Astrocyte (in vitro differentiated cells and primary cell): ENCODE measurements at regions not wholly inside any gene's neighbourhood (a gene's known extent, or its start where the extent isn't known, plus 50 kb on each side); places are given as distances from the start of the nearest gene placed in this dataset.

Source experiments
- DNase-seq: peaks from one replicate; pipeline ENCODE4 v3.0.0-alpha.2; 2010; ENCODE audit warnings: low read depth
- FAIRE-seq: peaks from 2 replicates; lab custom pipeline; 2011; peaks lifted over from hg19 to GRCh38; lab: Jason Lieb, UNC
- H2AFZ ChIP-seq: 2 replicates; pipeline ENCODE4 v1.6.0; 2012; ENCODE audit warnings: low read depth, low read length, inconsistent platforms
- H3K27ac ChIP-seq: 2 replicates; pipeline ENCODE4 v1.5.1; 2011; ENCODE audit warnings: low read depth, low read length, inconsistent platforms
- H3K27me3 ChIP-seq: 2 replicates; pipeline ENCODE4 v1.6.0; 2011; ENCODE audit warnings: low read length, inconsistent platforms; ENCODE audit not compliant: insufficient read depth
- H3K36me3 ChIP-seq: 2 replicates; pipeline ENCODE4 v1.5.1; 2011; ENCODE audit warnings: low read length, inconsistent platforms; ENCODE audit not compliant: insufficient read depth
- H3K4me1 ChIP-seq: 2 replicates; pipeline ENCODE4 v1.5.1; 2011; ENCODE audit warnings: low read length, inconsistent platforms; ENCODE audit not compliant: insufficient read depth
- H3K4me2 ChIP-seq: 2 replicates; pipeline ENCODE4 v1.6.0; 2012; ENCODE audit warnings: low read length, inconsistent platforms
- H3K4me3 ChIP-seq: 2 replicates; pipeline ENCODE4 v1.5.1; 2011; ENCODE audit warnings: low read depth, mild to moderate bottlenecking, low read length, inconsistent platforms; ENCODE audit not compliant: insufficient read depth
- H3K79me2 ChIP-seq: 2 replicates; pipeline ENCODE4 v1.6.0; 2012; ENCODE audit warnings: mild to moderate bottlenecking, low read length, inconsistent platforms; ENCODE audit not compliant: insufficient read depth
- H3K9ac ChIP-seq: 2 replicates; pipeline ENCODE4 v1.6.0; 2012; ENCODE audit warnings: mild to moderate bottlenecking, low read length, inconsistent platforms
- H3K9me3 ChIP-seq: 2 replicates; pipeline ENCODE4 v1.5.1; 2012; ENCODE audit warnings: low read depth, mild to moderate bottlenecking, low read length, inconsistent platforms; ENCODE audit not compliant: insufficient read depth
- H4K20me1 ChIP-seq: 2 replicates; pipeline ENCODE4 v1.6.0; 2012; ENCODE audit warnings: low read length, inconsistent platforms; ENCODE audit not compliant: insufficient read depth
- H3K27ac Mint-ChIP-seq: one replicate; pipeline ENCODE4 v1.8.0; 2021; ENCODE audit warnings: mild to moderate bottlenecking, mixed read lengths; ENCODE audit not compliant: unreplicated experiment
- H3K27me3 Mint-ChIP-seq: one replicate; pipeline ENCODE4 v1.8.0; 2021; ENCODE audit warnings: low read depth, mixed read lengths; ENCODE audit not compliant: unreplicated experiment
- H3K36me3 Mint-ChIP-seq: one replicate; pipeline ENCODE4 v1.8.0; 2021; ENCODE audit warnings: low read depth, mixed read lengths; ENCODE audit not compliant: unreplicated experiment
- H3K4me1 Mint-ChIP-seq: one replicate; pipeline ENCODE4 v1.8.0; 2021; ENCODE audit warnings: low read depth, mixed read lengths; ENCODE audit not compliant: unreplicated experiment
- H3K4me3 Mint-ChIP-seq: one replicate; pipeline ENCODE4 v1.8.0; 2021; ENCODE audit warnings: mild to moderate bottlenecking, moderate library complexity, mixed read lengths; ENCODE audit not compliant: unreplicated experiment
- H3K9me3 Mint-ChIP-seq: one replicate; pipeline ENCODE4 v1.8.0; 2021; ENCODE audit warnings: mild to moderate bottlenecking, mixed read lengths; ENCODE audit not compliant: unreplicated experiment
- CTCF ChIP-seq: IDR thresholded peaks from 2 replicates; pipeline ENCODE4 v1.5.1; 2011; ENCODE audit warnings: low read depth, mild to moderate bottlenecking, inconsistent platforms, low read length, moderate library complexity; ENCODE audit not compliant: insufficient read depth
- EZH2 ChIP-seq: IDR thresholded peaks from 2 replicates; pipeline ENCODE4 v1.6.1; 2012; ENCODE audit warnings: mild to moderate bottlenecking, low read length, inconsistent platforms; ENCODE audit not compliant: insufficient read depth

- Mint-ChIP-seq H3K36me3 (no peaks in the 10 kb centered on the region), H3K4me1 (peaks cover 28% of the 10 kb centered on the region)
Measured at GRCh38 chr2:225995796-225996461, 596.4 kb downstream of the NYAP2 start.

GRCh38 chr2:225994748-225995405, 595.4 kb downstream of the NYAP2 start:
- peak overlapping the region; percentile 36 for H3K27ac Mint-ChIP-seq
- Histone ChIP-seq H3K27ac (peak overlapping the region; percentile 66), H3K27me3 (no peaks in the 10 kb centered on the region), H4K20me1 (no peaks in the 10 kb centered on the region), H3K36me3 (no peaks in the 10 kb centered on the region), H3K9me3 (no peaks in the 10 kb centered on the region), H3K4me2 (peak overlapping the region; percentile 5), H3K4me1 (peaks cover 14% of the 10 kb centered on the region), H2AFZ (no peak overlapping the region), H3K79me2 (no peaks in the 10 kb centered on the region), H3K4me3 (no peak overlapping the region), H3K9ac (no peak overlapping the region)
- H3K27me3 Mint-ChIP-seq = no peaks in the 10 kb centered on the region
- no peaks in the 10 kb centered on the region for H3K36me3 Mint-ChIP-seq
- no peak overlapping the region for H3K4me3 Mint-ChIP-seq
- peak; percentile 29 for DNase-seq
- FAIRE-seq = no peak
- no peaks in the 10 kb centered on the region for H3K9me3 Mint-ChIP-seq
- no peak for TF ChIP-seq EZH2
- no peak for TF ChIP-seq CTCF
- H3K4me1 Mint-ChIP-seq = peaks cover 28% of the 10 kb centered on the region

More at GRCh38 chr2:225995796-225996461, 596.4 kb downstream of the NYAP2 start:
- H3K27me3 Mint-ChIP-seq = no peaks in the 10 kb centered on the region
- no peaks in the 10 kb centered on the region for H3K9me3 ChIP-seq
- no peaks in the 10 kb centered on the region for H3K79me2 ChIP-seq
- no peak overlapping the region for H2AFZ ChIP-seq
- H3K27ac Mint-ChIP-seq = peak overlapping the region; percentile 36
- H3K9me3 Mint-ChIP-seq = no peaks in the 10 kb centered on the region
- peaks cover 14% of the 10 kb centered on the region for H3K4me1 ChIP-seq
- H3K27me3 ChIP-seq = no peaks in the 10 kb centered on the region
- DNase-seq (peak; percentile 65), FAIRE-seq (no peak)
- no peak overlapping the region for H3K9ac ChIP-seq
- peak overlapping the region; percentile 66 for H3K27ac ChIP-seq
- no peak overlapping the region for H3K4me3 ChIP-seq
- H3K4me3 Mint-ChIP-seq = peak overlapping the region; percentile 45
- TF ChIP-seq EZH2 (no peak), CTCF (no peak)
- H3K36me3 ChIP-seq = no peaks in the 10 kb centered on the region
- H3K4me2 ChIP-seq = peak overlapping the region; percentile 28
- H4K20me1 ChIP-seq = no peaks in the 10 kb centered on the region

GRCh38 chr2:225993430-225993829, 593.9 kb downstream of the NYAP2 start:
- peak overlapping the region; percentile 70 for H3K27ac ChIP-seq
- Mint-ChIP-seq H3K27ac (no peak overlapping the region), H3K4me1 (peaks cover 22% of the 10 kb centered on the region), H3K9me3 (no peaks in the 10 kb centered on the region), H3K36me3 (no peaks in the 10 kb centered on the region), H3K27me3 (no peaks in the 10 kb centered on the region), H3K4me3 (no peak overlapping the region)
- H4K20me1 ChIP-seq = no peaks in the 10 kb centered on the region
- H3K4me3 ChIP-seq = no peak overlapping the region
- H3K4me2 ChIP-seq = peak overlapping the region; percentile 15
- H3K36me3 ChIP-seq = no peaks in the 10 kb centered on the region
- H3K27me3 ChIP-seq = no peaks in the 10 kb centered on the region
- H3K79me2 ChIP-seq = no peaks in the 10 kb centered on the region
- TF ChIP-seq EZH2 (no peak), CTCF (no peak)
- H3K9ac ChIP-seq = peak overlapping the region; percentile 45
- no peak for FAIRE-seq
- no peaks in the 10 kb centered on the region for H3K9me3 ChIP-seq
- peak; percentile 65 for DNase-seq
- peaks cover 14% of the 10 kb centered on the region for H3K4me1 ChIP-seq
- H2AFZ ChIP-seq = no peak overlapping the region
